ENCODE measurements at regions not wholly inside any gene's neighbourhood (a gene's known extent, or its start where the extent isn't known, plus 50 kb on each side); places are given as distances from the start of the nearest gene placed in this dataset.

DNA sequence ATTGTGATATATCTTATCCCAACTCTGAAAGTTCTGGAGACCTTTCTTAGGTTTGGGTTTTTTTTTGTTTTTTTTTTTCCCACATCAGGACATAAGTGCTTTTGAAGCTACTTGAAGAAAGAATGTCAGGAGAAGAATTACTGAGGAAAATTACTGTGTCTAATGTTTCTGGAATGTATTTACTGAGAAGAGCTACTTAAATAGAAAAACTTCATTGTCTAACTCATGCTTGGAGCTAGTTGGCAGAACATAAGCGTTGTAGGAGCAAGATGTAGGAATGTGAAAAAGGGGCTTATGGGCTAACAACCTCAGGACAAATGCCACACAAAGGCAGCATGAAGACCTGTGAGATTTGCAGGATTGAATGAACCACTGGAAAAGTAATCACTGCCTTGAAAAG lies 166.6 kb upstream of the GLRA2 start:
- 67 to 81% (median 77%) methylated on average over 1 of the region's 1 CpG for WGBS, 4 donors
- intact Hi-C loops (cut with DNase I) = no loop called here
- TF ChIP-seq CTCF (IDR thresholded peaks at IDR 0.05) = no peak
- TF ChIP-seq POLR2A (IDR thresholded peaks at IDR 0.05) = no peak
- Histone ChIP-seq H3K27me3 (no peaks in the 10 kb centered on the region), H3K4me1 (no peaks in the 10 kb centered on the region), H3K27ac (no peak overlapping the region), H3K36me3 (no peaks in the 10 kb centered on the region), H3K9me3 (no peaks in the 10 kb centered on the region), H3K4me3 (no peak overlapping the region)
- DNase-seq (no peak), ATAC-seq (no peak)

- WGBS, 4 donors = 78 to 92% (median 84%) methylated on average over 2 of the region's 2 CpGs
- Histone ChIP-seq H3K27ac (no peak overlapping the region), H3K4me1 (no peaks in the 10 kb centered on the region), H3K36me3 (no peaks in the 10 kb centered on the region), H3K4me3 (no peak overlapping the region), H3K9me3 (no peaks in the 10 kb centered on the region), H3K27me3 (no peaks in the 10 kb centered on the region)
- intact Hi-C loops (cut with DNase I) = no loop called here
- no peak for ATAC-seq
- no peak for DNase-seq
- TF ChIP-seq POLR2A (IDR thresholded peaks at IDR 0.05) (no peak), CTCF (IDR thresholded peaks at IDR 0.05) (no peak)
These were observed 167.9 kb upstream of the GLRA2 start for GRCh38 chrX:14361435-14361834.

DNA sequence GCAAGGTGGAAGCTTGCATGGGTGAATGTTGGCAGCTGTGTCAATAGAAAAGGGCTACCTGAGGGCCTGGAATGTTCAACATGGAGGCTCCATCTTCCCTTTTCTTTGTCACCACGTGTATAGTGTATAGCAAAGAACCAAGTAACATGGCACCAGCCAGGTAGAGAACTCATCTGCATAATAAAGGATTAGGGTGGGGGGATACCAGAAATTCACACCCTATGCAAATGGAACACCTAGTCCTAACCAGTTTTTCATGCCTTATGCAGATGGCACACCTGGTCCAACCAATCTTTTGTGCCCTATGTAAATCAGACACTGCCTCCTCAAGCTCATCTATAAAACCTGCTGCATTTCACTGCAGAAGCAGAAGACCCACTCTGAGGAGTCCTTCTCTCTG lies 169.6 kb upstream of the GLRA2 start:
- H3K27me3 ChIP-seq = no peaks in the 10 kb centered on the region

DNA sequence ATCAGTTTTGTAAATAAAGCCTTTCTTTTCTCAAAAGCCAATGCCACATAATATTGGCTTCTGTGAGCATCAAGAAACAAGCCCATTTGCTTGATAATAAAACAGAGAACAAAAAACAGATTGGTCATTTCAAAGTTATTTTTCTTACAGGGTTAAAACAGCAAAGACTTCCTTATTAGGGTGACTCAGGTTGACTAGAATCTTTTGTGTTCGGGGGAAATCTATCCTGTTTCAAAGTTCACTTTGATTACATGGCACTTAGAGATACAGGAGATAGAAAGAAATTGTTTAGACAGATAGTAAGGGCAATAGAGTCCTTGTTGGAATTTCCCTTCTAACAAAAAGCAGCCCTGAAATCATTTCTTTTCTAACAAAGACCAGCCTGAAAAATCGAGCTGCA lies 170.0 kb upstream of the GLRA2 start:
- no peaks in the 10 kb centered on the region for H3K36me3 ChIP-seq
- DNase-seq = no peak
- ATAC-seq = no peak
- 17 to 30% (median 21%) methylated on average over 2 of the region's 2 CpGs for WGBS, 4 donors
- H3K4me3 ChIP-seq = no peak overlapping the region
- intact Hi-C loops (cut with DNase I) = no loop called here
- TF ChIP-seq CTCF (IDR thresholded peaks at IDR 0.05) (no peak), POLR2A (IDR thresholded peaks at IDR 0.05) (no peak)
- H3K27ac ChIP-seq = no peak overlapping the region
- H3K4me1 ChIP-seq = no peaks in the 10 kb centered on the region
- no peaks in the 10 kb centered on the region for H3K27me3 ChIP-seq
- H3K9me3 ChIP-seq = no peaks in the 10 kb centered on the region

More for the DNA sequence above, 169.6 kb upstream of the GLRA2 start:
- no peak for DNase-seq
- Histone ChIP-seq H3K27ac (no peak overlapping the region), H3K4me1 (no peaks in the 10 kb centered on the region), H3K36me3 (no peaks in the 10 kb centered on the region), H3K4me3 (no peak overlapping the region), H3K9me3 (no peaks in the 10 kb centered on the region)
- 20 to 27% (median 24%) methylated on average over 1 of the region's 1 CpG for WGBS, 4 donors
- no peak for ATAC-seq
- intact Hi-C loops (cut with DNase I) = no loop called here
- TF ChIP-seq POLR2A (IDR thresholded peaks at IDR 0.05) = no peak
- TF ChIP-seq CTCF (IDR thresholded peaks at IDR 0.05) = no peak

All from heart left ventricle (tissue), 16 donors.